Uterus (tissue), 2 donors: ENCODE measurements at regions not wholly inside any gene's neighbourhood (a gene's known extent, or its start where the extent isn't known, plus 50 kb on each side); places are given as distances from the start of the nearest gene placed in this dataset.

Experiments
- POLR2A ChIP-seq, 2 donors: fragments of 450-650 bp; IDR thresholded peaks; one replicate each; pipeline ENCODE4 v1.6.1; 2016; ENCODE audit warnings: antibody characterized with exemption in 2 of 2, mild to moderate bottlenecking in 1 of 2, moderate library complexity in 1 of 2
- TF ChIP-seq, protein P1 (sequence below), 4 experiments: fragments of 200-600 bp in 2 of 4; fragments of 450-650 bp in 2 of 4; sonication (generic) in 2 of 4; IDR thresholded peaks; one replicate each; pipeline ENCODE4 v1.5.1; 2016 to 2019; ENCODE audit warnings: antibody characterized with exemption in 4 of 4, mild to moderate bottlenecking in 2 of 4, moderate library complexity in 1 of 4

DNA sequence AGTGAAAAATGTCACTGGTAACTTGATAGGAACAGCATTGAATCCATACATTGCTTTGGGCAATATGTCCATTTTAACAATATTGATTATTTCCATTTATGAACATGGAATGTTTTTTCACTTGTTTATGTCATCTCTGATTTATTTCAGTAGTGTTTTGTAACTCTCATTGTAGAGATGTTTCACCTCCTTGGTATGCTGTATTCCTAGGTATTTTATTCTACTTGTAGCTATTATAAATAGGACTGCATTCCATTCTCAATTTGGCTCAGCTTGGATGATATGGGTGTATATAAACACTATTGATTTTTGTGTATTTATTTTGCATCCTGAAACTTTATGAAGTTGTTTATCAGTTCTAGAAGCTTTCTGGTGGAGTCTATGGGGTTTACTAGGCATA lies 730.3 kb downstream of the DOK5 start:
- no peak for TF ChIP-seq POLR2A (IDR thresholded peaks at IDR 0.05)
- TF ChIP-seq, protein P1, sequence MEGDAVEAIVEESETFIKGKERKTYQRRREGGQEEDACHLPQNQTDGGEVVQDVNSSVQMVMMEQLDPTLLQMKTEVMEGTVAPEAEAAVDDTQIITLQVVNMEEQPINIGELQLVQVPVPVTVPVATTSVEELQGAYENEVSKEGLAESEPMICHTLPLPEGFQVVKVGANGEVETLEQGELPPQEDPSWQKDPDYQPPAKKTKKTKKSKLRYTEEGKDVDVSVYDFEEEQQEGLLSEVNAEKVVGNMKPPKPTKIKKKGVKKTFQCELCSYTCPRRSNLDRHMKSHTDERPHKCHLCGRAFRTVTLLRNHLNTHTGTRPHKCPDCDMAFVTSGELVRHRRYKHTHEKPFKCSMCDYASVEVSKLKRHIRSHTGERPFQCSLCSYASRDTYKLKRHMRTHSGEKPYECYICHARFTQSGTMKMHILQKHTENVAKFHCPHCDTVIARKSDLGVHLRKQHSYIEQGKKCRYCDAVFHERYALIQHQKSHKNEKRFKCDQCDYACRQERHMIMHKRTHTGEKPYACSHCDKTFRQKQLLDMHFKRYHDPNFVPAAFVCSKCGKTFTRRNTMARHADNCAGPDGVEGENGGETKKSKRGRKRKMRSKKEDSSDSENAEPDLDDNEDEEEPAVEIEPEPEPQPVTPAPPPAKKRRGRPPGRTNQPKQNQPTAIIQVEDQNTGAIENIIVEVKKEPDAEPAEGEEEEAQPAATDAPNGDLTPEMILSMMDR (IDR thresholded peaks at IDR 0.05), result no peak
